DND-41 (cell line): ENCODE measurements at regions not wholly inside any gene's neighbourhood (a gene's known extent, or its start where the extent isn't known, plus 50 kb on each side); places are given as distances from the start of the nearest gene placed in this dataset.

ENCODE experiments used
- CTCF ChIP-seq: IDR thresholded peaks from 2 replicates; pipeline ENCODE4 v1.5.1; 2012; ENCODE audit warnings: borderline replicate concordance, low read length, moderate library complexity, mild to moderate bottlenecking; ENCODE audit not compliant: poor library complexity, severe bottlenecking; ENCODE audit errors: extremely low read depth
- EZH2 ChIP-seq: IDR thresholded peaks from 3 replicates; pipeline ENCODE4 v1.6.1; 2012; ENCODE audit warnings: borderline replicate concordance, low read depth, mild to moderate bottlenecking, moderate library complexity, low read length, inconsistent platforms; ENCODE audit not compliant: severe bottlenecking

- no peak for TF ChIP-seq CTCF
- no peak for TF ChIP-seq EZH2
These were observed 257.2 kb upstream of the CTBP2 start for GRCh38 chr10:125417605-125418004.
